ENCODE measurements at regions not wholly inside any gene's neighbourhood (a gene's known extent, or its start where the extent isn't known, plus 50 kb on each side); places are given as distances from the start of the nearest gene placed in this dataset.
A peak's percentile ranks its signal among the peaks of the same experiment; 100 is the strongest.

DNA sequence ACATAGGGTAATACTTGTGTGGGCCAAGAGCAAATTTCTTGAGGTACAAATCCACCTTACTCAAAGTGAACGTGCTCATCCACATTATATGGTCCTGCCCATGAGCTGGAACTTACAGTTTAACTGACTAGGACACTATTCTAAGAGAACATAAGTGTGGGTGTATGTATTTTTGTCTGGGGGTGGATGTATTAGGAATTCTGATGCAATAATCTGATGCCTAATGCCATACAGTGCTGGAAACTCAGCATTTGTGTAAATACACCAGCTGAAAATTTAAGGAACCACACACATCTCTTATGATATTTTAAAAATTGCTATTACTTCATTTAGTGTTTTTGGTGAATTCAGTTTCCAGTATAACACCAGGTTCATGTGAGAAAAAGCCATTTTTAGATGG is 1350.7 kb downstream of the ZPLD1 start:
- no peak for DNase-seq (ENCODE audit: low read depth)
- H3K4me3 ChIP-seq (ENCODE audit: low read depth, low read length): no peak overlapping the region
- TF ChIP-seq, protein P1, sequence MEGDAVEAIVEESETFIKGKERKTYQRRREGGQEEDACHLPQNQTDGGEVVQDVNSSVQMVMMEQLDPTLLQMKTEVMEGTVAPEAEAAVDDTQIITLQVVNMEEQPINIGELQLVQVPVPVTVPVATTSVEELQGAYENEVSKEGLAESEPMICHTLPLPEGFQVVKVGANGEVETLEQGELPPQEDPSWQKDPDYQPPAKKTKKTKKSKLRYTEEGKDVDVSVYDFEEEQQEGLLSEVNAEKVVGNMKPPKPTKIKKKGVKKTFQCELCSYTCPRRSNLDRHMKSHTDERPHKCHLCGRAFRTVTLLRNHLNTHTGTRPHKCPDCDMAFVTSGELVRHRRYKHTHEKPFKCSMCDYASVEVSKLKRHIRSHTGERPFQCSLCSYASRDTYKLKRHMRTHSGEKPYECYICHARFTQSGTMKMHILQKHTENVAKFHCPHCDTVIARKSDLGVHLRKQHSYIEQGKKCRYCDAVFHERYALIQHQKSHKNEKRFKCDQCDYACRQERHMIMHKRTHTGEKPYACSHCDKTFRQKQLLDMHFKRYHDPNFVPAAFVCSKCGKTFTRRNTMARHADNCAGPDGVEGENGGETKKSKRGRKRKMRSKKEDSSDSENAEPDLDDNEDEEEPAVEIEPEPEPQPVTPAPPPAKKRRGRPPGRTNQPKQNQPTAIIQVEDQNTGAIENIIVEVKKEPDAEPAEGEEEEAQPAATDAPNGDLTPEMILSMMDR (IDR thresholded peaks at IDR 0.05; ENCODE audit: insufficient read depth, low read depth, low read length, missing control alignments): no peak

DNA sequence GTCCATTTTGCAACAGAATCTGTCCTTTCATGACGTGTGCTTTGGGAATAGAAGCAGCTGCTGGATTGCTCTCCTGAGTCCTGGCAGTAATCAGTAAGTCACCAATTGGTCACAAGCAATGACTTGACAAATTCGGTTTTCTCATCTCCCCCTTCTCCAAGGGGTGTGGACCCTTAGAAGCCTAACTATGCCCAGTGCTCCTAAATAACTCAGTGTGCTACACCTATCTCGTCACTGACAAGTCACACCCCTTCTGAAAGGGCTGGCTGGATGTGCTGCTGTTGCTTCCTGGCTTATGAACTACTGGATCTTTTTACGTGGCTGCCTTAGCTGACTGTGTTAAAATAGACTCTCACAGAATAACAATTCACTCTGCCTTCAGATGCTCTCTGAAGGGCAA is 1351.5 kb downstream of the ZPLD1 start:
- DNase-seq (ENCODE audit: low read depth): no peak
- TF ChIP-seq, protein P1 (IDR thresholded peaks at IDR 0.05; ENCODE audit: insufficient read depth, low read depth, low read length, missing control alignments): no peak
- H3K4me3 ChIP-seq (ENCODE audit: low read depth, low read length): no peak overlapping the region

DNA sequence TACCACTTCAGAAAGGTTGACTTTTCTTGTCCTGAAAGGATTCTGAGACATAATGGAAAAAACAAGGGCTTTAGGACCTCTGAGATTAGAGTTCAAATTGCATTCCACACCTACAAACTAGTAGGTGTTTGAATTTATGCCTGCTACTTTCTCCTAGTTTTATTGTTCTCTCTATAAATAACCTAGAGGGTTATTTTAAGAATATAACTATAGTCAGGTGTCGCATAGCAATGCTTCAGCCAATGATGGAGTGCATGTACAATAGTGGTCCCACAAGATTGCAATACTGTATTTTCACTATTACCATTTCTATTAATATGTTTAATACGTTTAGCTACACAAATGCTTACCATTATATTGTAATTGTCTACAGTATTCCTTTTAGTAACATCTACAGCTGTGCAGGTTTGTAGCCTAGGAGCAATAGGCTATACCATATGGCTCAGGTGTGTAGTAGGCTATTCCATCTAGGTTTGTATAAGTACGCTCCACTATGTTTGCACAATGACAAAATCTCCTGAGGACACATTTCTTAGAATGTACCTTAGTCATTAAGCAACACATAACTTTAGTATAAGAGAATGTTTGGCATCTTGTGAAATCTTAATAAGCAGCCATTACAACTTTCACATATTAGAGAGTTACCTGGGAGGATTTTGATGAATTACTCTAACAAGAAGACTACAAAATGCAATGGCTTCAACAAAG is 1352.5 kb downstream of the ZPLD1 start:
- no peak overlapping the region for H3K4me3 ChIP-seq (ENCODE audit: low read depth, low read length)
- no peak for DNase-seq (ENCODE audit: low read depth)
- TF ChIP-seq, protein P1 (IDR thresholded peaks at IDR 0.05; ENCODE audit: insufficient read depth, low read depth, low read length, missing control alignments): no peak

DNA sequence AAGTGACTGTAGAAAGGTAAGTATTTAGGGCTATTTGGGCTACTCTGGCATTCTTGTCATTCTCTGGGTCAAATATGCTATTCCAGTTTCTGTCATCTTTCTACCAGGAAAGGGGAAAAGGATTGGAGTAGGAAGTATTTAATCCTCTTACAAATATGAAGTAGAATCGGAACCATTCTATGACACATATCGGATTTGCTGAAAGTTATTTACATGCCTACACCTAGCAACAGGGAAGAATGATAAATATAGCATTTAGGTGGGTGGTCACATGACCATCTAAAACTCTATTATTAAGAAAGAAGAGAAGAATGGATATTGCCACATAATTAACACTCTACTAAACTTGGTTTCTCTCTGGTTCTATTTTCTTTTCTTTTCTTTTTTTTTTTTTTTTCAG is 1353.1 kb downstream of the ZPLD1 start:
- no peak for DNase-seq (ENCODE audit: low read depth)
- TF ChIP-seq, protein P1 (IDR thresholded peaks at IDR 0.05; ENCODE audit: insufficient read depth, low read depth, low read length, missing control alignments): no peak
- H3K4me3 ChIP-seq (ENCODE audit: low read depth, low read length): no peak overlapping the region

DNA sequence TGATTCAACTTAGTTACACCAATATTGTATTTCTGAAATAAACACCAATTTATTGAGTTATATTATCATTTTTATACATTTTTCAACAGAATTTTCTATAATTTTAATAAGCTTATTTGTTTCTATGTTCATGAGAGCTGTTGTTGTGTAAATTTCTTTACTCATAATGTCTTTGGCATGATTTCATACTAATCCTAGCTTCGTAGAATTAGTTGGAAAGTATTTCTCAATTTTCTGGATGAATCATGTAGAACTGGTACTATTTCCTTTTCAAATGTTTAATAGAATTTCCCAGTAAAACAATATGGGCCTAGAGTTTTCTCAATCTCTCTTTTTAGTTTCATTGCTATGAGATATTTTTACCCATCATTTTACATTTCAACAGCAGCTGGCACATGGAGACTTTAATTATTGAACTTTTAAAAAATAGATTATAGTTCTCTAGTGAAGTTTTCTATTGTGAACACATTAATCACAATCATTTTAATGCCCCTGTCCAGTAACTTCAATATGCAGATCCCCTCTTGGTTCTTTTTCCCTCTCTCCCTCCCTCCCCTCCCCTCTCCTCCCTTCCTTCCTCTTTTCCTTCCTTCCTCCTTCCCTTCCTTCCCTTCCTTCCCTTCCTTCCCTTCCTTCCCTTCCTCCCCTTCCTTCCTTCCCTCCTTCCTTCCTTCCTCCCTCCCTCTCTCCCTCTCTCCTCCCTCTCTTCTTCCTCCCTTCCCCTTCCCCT is 1357.1 kb downstream of the ZPLD1 start:
- no peak for DNase-seq (ENCODE audit: low read depth)
- TF ChIP-seq, protein P1 (IDR thresholded peaks at IDR 0.05; ENCODE audit: insufficient read depth, low read depth, low read length, missing control alignments): no peak
- no peak overlapping the region for H3K4me3 ChIP-seq (ENCODE audit: low read depth, low read length)

DNA sequence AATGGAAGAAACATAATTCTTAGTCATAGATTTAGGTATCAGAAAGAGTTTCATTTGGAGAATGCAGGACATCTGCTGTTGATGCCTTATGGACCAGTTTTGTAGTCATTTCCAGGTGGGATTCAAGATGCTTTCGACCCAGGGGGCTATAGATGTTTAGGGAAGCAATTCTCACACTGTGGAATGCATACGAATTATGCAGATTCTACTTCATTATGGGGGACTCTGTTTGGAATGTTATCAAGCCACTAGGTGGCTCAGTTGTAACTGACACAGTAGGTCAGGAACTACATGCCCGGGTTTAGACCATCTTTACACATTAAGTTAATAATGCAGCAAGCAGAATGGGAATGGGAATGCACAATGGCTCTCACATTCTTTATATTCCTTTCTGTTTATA is 1359.8 kb downstream of the ZPLD1 start:
- H3K4me3 ChIP-seq (ENCODE audit: low read depth, low read length): no peak overlapping the region
- peak; percentile 3 for DNase-seq (ENCODE audit: low read depth)
- TF ChIP-seq, protein P1 (IDR thresholded peaks at IDR 0.05; ENCODE audit: insufficient read depth, low read depth, low read length, missing control alignments): peak; percentile 24
